OCI-LY7 (cell line): ENCODE measurements at regions not wholly inside any gene's neighbourhood (a gene's known extent, or its start where the extent isn't known, plus 50 kb on each side); places are given as distances from the start of the nearest gene placed in this dataset.

Experiments used
- CTCF ChIP-seq: fragments of 200-600 bp; sonication (generic); conservative IDR thresholded peaks from 2 replicates; pipeline ENCODE4 v1.5.1; 2014; ENCODE audit warnings: mild to moderate bottlenecking, antibody characterized with exemption, low read length, moderate library complexity, mixed read lengths
- EZH2phosphoT487 ChIP-seq: fragments of 200-600 bp; sonication (generic); IDR thresholded peaks from 2 replicates; pipeline ENCODE4 v1.6.1; 2018; ENCODE audit warnings: low read depth, borderline replicate concordance, mild to moderate bottlenecking, mixed run types, antibody characterized with exemption, low read length, moderate library complexity, mixed read lengths

GRCh38 chr15:31579976-31580375, 253.3 kb downstream of the KLF13 start:
- no peak for TF ChIP-seq CTCF
- no peak for TF ChIP-seq EZH2phosphoT487
